ENCODE measurements at regions not wholly inside any gene's neighbourhood (a gene's known extent, or its start where the extent isn't known, plus 50 kb on each side); places are given as distances from the start of the nearest gene placed in this dataset.

- H3K27ac Mint-ChIP-seq, result no peak overlapping the region
- Histone ChIP-seq H3K56ac (ENCODE audit: insufficient read length, low read depth, low read length) (no peak overlapping the region), H3K4ac (ENCODE audit: low read depth, low read length) (no peak overlapping the region), H3K9me3 (ENCODE audit: control insufficient read depth, low read depth, low read length) (no peaks in the 10 kb centered on the region), H3K79me1 (ENCODE audit: insufficient read depth, low read depth, low read length, poor library complexity, severe bottlenecking) (no peaks in the 10 kb centered on the region), H3K27ac (ENCODE audit: insufficient read length, low read depth, low read length) (no peak overlapping the region), H2AFZ (ENCODE audit: low read length) (no peak overlapping the region), H3K4me2 (ENCODE audit: insufficient read depth, insufficient read length, low read length) (no peak overlapping the region), H2BK20ac (ENCODE audit: low read depth, low read length, poor library complexity, severe bottlenecking) (no peak overlapping the region), H3K23me2 (ENCODE audit: insufficient read length, low read depth, low read length, poor library complexity, severe bottlenecking) (no peaks in the 10 kb centered on the region), H4K5ac (ENCODE audit: insufficient read length, low read depth, low read length) (no peak overlapping the region), H3K4me1 (ENCODE audit: insufficient read depth, low read length) (no peaks in the 10 kb centered on the region), H3T11ph (ENCODE audit: low read length) (no peak overlapping the region), H3K9ac (ENCODE audit: extremely low read depth, insufficient read length, low read length) (no peak overlapping the region), H3K14ac (ENCODE audit: insufficient read depth, low read length) (no peak overlapping the region), H2AK5ac (ENCODE audit: insufficient read length, low read length) (no peak overlapping the region), H3K27me3 (ENCODE audit: insufficient read depth, low read length) (no peaks in the 10 kb centered on the region), H2BK120ac (ENCODE audit: low read depth, low read length, poor library complexity, severe bottlenecking) (no peak overlapping the region), H4K8ac (replicated peaks; ENCODE audit: insufficient read length, low read depth, low read length) (no peak overlapping the region), H3K23ac (ENCODE audit: insufficient read length, low read depth, low read length) (no peak overlapping the region), H2BK5ac (ENCODE audit: insufficient read length, low read length) (no peak overlapping the region), H3K18ac (ENCODE audit: insufficient read length, low read depth, low read length) (no peak overlapping the region), H2BK15ac (ENCODE audit: low read depth, low read length) (no peak overlapping the region), H2BK12ac (ENCODE audit: insufficient read length, low read depth, low read length) (no peak overlapping the region), H3K79me2 (ENCODE audit: insufficient read depth, low read length) (no peaks in the 10 kb centered on the region), H4K91ac (ENCODE audit: insufficient read length, low read depth, low read length) (no peak overlapping the region), H4K20me1 (ENCODE audit: control insufficient read depth, insufficient read depth, insufficient read length) (no peaks in the 10 kb centered on the region)
- peaks cover 3% of the 10 kb centered on the region for H3K27me3 Mint-ChIP-seq (ENCODE audit: low read depth)
- DNase-seq, result no peak
- peaks cover 0 to 7% of the 10 kb centered on the region in 2 experiments; a peak in 3 of 4 replicates for H3K4me1 Mint-ChIP-seq
- no peaks in the 10 kb centered on the region; a peak in 1 of 7 replicates for H3K36me3 Mint-ChIP-seq (ENCODE audit: insufficient read depth in 1 of 3, low read depth in 3 of 3)
- no peak overlapping the region for H3K4me3 Mint-ChIP-seq
- TF ChIP-seq, protein P1, sequence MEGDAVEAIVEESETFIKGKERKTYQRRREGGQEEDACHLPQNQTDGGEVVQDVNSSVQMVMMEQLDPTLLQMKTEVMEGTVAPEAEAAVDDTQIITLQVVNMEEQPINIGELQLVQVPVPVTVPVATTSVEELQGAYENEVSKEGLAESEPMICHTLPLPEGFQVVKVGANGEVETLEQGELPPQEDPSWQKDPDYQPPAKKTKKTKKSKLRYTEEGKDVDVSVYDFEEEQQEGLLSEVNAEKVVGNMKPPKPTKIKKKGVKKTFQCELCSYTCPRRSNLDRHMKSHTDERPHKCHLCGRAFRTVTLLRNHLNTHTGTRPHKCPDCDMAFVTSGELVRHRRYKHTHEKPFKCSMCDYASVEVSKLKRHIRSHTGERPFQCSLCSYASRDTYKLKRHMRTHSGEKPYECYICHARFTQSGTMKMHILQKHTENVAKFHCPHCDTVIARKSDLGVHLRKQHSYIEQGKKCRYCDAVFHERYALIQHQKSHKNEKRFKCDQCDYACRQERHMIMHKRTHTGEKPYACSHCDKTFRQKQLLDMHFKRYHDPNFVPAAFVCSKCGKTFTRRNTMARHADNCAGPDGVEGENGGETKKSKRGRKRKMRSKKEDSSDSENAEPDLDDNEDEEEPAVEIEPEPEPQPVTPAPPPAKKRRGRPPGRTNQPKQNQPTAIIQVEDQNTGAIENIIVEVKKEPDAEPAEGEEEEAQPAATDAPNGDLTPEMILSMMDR (conservative IDR thresholded peaks at IDR 0.05), result no peak
- no CpG with 5 or more reads among the region's 14 CpGs for WGBS (ENCODE audit: extremely low coverage, insufficient read length, low lambda C conversion rate)
- H3K9me3 Mint-ChIP-seq, result peaks cover 0 to 5% of the 10 kb centered on the region in 2 experiments; a peak in 1 of 5 replicates
Observed at GRCh38 chr13:29709407-29710069, 114.0 kb upstream of the SLC7A1 start.

All from H9 (cell line).